DMS 273 (cell line): ENCODE measurements at regions not wholly inside any gene's neighbourhood (a gene's known extent, or its start where the extent isn't known, plus 50 kb on each side); places are given as distances from the start of the nearest gene placed in this dataset.
A peak's percentile ranks its signal among the peaks of the same experiment; 100 is the strongest.
"Not testable (repeated sequence)": the region's sequence is repeated elsewhere in the genome, so short reads cannot be mapped to it uniquely, and the experiment has no call there.

Experiments used
- DNase-seq: peaks from one replicate; lab custom pipeline; 2025; ENCODE audit not compliant: unreplicated experiment; lab: John Stamatoyannopoulos, UW

GRCh38 chr11:88061111-88061510 lies 114.1 kb downstream of the RAB38 start:
- DNase-seq = no peak

- no peak for DNase-seq
Measured at GRCh38 chr11:88059326-88059725, 115.9 kb downstream of the RAB38 start.

DNA sequence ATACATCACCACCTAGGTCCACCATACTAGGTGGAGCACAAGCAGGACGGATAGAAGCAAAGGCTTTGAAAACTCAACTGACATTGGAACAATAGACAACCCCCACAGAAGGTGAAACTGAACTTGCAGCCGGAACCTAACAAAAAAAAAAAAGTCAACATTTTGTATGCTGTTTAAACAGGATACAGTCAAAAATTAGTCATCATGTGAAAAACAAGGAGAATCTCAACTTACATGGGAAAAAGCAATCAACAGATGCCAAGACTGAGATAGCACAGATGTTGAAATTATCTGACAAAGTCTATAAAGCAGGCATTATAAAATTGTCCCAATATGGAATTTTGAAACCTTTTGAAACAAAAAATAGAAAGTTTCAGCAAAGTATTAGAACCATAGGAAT lies 123.8 kb downstream of the RAB38 start:
- no peak for DNase-seq

GRCh38 chr11:88050247-88050646 lies 125.0 kb downstream of the RAB38 start:
- DNase-seq = no peak

- not testable (repeated sequence) for DNase-seq
Measured at GRCh38 chr11:88045288-88045687, 130.0 kb downstream of the RAB38 start.

DNA sequence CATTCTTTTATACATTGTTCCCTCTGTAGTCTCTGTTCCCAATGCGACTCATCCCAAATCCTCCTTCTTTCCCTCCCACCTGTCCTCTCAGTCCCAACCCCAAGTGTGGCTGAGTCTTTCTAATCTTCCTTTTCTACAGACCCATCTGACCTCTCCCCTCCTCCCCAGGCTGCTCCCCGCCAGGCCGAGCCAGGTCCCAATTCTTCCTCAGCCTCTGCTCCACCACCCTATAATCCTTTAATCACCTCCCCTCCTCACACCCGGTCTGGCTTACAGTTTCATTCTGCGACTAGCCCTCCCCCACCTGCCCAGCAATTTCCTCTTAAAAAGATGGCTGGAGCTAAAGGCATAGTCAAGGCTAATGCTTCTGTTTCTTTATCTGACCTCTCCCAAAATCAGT lies 130.6 kb downstream of the RAB38 start:
- DNase-seq = not testable (repeated sequence)

- no peak for DNase-seq
Measured at GRCh38 chr11:88043149-88043548, 132.1 kb downstream of the RAB38 start.

GRCh38 chr11:88042647-88043046 lies 132.6 kb downstream of the RAB38 start:
- DNase-seq = no peak

- no peak for DNase-seq
Measured at GRCh38 chr11:88042238-88042637, 133.0 kb downstream of the RAB38 start.

DNA sequence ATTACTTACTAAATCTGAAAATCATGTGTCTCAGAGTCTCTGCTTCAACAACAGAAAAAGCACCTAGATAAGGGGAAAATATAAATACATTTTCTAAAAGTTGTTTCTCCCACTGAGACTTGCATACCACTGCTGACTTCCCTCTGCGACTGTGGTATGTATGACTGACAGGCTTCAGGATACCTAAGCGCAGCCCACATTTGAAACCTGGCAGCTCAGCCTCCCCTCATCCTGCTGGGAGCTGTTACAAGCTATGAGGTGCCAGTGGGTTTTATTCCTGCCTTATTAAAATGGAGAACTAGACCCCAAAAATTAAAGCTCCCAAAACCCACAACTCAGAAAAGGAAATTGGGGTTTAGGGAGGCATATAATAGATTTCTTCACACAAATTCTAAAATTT lies 133.6 kb downstream of the RAB38 start:
- DNase-seq = no peak

DNA sequence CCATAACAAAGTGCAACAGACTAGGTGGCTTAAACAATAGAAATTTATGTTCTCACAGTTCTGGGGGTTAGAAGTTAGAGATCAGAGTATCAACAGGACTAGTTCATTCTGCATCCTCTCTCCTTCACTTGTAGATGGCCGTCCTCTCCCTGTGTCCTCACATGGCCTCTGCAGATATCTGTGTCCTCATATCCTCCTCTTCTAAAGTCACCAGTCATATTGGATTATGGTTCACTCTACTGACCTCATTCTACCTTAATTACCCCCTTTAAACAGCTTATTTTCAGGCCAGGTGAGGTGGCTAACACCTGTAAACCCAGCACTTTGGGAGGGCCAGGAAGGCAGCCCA lies 135.1 kb downstream of the RAB38 start:
- DNase-seq = no peak

DNA sequence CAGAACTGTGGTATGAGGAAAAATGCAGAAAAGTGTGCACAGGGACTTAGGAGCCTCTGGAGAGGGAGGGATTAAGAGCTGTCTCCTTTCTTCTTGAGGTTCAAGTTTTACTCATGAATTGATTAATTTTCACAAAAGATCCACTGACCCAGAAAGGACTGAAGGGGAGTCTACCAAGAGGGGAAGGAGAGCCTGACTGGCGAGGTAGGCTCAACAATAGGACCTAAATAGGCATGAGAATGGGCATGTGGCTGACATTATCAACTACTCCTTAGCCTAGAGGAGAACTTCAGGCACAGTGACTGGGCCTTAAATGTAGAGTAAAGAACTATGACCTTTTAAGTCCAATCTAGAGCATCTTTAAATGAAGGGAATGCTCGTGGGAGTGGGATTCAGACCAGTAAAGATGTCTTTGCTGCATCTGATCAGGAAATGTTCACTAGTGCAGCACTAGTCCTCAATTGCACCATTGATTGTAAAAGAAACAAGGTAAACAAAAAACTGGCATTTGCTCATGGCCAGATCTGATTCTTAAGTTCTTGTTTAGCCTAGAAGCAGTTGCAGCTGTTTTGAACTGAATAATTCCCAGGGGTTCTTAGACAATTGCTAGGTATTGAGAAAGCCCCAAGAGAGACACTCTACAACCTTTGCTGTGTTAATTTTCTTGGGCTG lies 135.6 kb downstream of the RAB38 start:
- no peak for DNase-seq

DNA sequence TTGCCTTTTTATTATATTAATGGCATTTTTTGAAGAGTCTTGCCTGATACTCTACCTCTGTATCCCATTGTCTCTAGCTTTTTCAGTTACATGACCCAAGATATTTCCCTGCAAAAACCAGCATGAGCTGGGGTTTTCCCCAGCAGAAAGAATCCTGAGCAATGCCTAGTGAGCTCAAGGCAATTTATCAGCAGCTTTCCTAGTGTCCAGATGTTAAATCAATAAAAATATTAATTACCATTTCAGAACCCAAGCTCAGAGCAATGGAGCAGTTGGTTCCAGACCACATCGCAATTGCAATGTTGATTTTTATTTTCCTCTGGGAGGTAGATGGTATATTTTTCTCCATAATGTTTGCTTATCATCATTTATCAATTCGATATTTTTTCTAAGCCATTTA lies 137.2 kb downstream of the RAB38 start:
- DNase-seq = no peak

DNA sequence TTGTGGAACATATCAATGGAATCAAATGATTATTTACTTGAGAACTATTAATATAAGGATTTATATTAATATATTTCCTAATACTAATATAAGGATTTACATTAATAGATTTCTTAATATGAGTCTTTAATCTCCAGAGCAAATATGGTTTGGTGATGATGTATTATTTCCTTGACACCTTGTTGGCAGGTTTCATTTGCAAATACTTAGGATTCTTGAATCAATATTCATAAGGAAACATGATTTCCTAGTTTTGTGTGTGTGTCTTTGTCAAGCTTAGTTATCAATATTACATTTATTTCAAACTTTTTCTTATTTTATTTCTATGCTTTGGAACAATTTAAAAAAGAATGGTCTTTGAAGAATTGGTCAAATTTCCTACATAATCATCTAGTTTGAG lies 138.5 kb downstream of the RAB38 start:
- no peak for DNase-seq

DNA sequence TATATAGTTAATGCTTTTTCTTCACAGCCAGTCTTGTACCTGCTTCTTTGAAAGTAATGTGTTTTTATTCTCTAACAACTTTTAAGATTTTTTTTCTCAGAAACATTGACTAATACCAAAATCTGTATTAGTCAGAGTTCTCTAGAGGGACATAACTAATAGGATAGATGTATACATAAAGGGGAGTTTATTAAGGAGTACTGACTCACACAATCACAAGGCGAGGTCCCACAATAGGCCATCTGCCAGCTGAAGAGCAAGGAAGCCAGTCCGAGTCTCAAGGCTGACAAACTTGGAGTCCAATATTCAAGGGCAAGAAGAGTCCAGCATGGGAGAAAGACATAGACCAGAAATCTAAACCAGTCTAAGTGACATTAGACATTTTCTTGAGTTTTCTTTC lies 140.0 kb downstream of the RAB38 start:
- DNase-seq = no peak

DNA sequence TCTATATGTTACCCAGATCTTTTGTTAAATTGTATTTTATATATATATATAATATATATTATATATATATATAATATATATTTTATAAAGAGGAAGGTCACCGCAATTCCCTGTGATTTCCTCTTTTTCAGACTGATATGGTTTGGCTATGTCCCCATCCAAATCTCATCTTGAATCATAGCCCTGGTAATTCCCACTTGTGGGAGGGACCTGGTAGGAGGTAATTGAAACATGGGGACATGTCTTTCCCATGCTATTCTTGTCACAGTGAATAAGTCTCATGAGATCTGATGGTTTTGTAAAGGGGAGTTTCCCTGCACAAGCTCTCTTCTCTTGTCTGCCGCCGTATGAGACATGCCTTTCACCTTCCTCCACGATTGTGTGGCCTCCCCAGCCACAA lies 157.6 kb downstream of the RAB38 start:
- DNase-seq = no peak

- peak; percentile 74 for DNase-seq
Measured at GRCh38 chr11:88016392-88017170, 158.7 kb downstream of the RAB38 start.

DNA sequence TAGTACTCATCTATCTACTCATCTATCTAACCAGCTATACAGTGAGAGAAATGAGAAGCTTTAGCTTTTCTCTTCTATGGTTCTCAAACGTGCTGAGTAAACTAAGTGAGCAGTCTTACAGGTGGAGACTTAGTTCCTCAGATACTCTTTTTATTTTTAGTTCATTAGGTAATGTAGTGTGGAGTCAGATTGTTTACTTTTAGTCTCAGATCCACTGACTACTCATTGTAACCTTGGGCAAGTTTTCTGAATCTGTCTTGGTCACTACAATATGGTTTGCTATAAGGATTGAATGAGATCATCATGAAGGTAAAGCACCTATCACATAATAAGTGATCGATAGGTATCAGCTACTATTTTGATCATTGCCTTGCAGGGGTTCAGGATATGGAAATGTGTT lies 160.1 kb downstream of the RAB38 start:
- DNase-seq = no peak

GRCh38 chr11:88013508-88014065 lies 161.7 kb downstream of the RAB38 start:
- no peak for DNase-seq

DNA sequence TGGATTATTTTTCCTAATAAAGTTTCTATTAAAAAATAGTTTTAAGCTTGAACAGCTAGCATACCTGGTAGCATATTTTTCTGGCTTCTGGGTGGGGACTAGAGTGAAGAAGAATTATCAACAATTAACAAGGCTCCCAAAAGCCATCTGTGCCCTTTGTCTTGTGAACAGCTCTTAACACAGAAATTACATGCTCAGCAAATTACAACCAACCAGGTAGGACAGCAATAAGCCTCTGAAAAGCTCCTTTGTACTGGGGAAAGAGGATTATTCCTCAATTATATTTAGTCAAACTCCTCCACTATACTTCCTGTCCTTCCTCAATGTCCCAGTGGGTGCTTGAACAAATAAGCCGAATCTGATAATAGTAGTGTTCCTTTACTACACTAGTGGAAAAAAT lies 162.8 kb downstream of the RAB38 start:
- no peak for DNase-seq

GRCh38 chr11:87976009-87976408 lies 199.2 kb downstream of the RAB38 start:
- DNase-seq = no peak

DNA sequence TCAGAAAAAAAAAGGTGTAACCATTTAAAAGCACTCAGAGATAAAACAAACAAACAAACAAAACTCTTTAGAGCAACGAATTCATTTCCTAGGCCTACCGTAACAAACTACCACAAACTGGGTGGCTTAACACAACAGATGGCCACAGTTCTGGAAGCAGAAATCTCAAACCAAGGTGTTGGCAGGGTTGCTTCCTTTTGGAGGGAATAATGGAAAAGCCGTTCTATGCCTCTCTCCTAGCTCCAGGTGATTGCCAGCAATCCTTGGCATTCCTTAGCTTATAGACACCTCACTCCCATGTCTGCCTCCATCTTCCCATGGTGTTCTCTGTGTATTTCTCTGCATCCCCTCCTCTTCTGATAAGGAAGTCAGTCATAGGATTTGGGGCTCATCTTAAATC lies 200.4 kb downstream of the RAB38 start:
- DNase-seq = peak; percentile 2

DNA sequence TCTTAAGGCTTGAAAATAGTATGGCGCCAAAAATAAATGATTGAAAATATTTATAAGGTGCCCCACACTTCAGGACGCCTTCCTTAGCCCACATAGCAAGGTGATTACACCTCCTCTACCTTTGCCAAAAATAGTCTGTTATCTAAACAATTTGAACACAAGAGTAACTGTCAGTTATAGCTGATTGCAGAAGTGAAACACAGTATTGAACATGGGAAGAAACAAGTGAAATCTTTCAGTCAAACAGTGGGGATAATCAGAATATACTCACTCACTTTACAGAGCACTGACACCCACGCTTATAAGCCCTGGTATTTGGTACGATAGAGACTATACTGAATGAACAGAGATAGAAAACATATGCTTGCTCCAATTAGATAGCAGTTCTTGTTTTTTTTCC lies 203.1 kb downstream of the RAB38 start:
- no peak for DNase-seq
